Thoracic aorta (tissue), 2 donors: ENCODE measurements at regions not wholly inside any gene's neighbourhood (a gene's known extent, or its start where the extent isn't known, plus 50 kb on each side); places are given as distances from the start of the nearest gene placed in this dataset.

ENCODE experiments used
- ATAC-seq: fragments of 150-250 bp; one replicate; pipeline ENCODE4 v1.8.0; 2017; ENCODE audit warnings: low read depth; ENCODE audit not compliant: insufficient number of reproducible peaks, low FRiP score
- DNase-seq: peaks from one replicate; pipeline ENCODE4 v3.0.0-alpha.2; 2020; ENCODE audit warnings: low spot score
- H3K27ac ChIP-seq, 2 donors: fragments of 200-600 bp; sonication (generic); 1 replicate in 1 of 2; 2 replicates in 1 of 2; pipeline ENCODE4 v1.5.1; 2016; ENCODE audit warnings: mild to moderate bottlenecking in 2 of 2, moderate library complexity in 2 of 2
- H3K27me3 ChIP-seq: fragments of 200-600 bp; sonication (generic); replicated peaks from 2 replicates; pipeline ENCODE4 v1.6.0; 2016; ENCODE audit warnings: mild to moderate bottlenecking; ENCODE audit not compliant: insufficient read depth
- H3K36me3 ChIP-seq: fragments of 200-600 bp; sonication (generic); one replicate; pipeline ENCODE4 v1.5.1; 2016
- H3K4me1 ChIP-seq, 2 donors: fragments of 200-600 bp; sonication (generic); 1 replicate in 1 of 2; 2 replicates in 1 of 2; pipeline versions ENCODE4 v1.5.1 to v1.6.0; 2016; ENCODE audit warnings: low read depth in 2 of 2, mild to moderate bottlenecking in 1 of 2; ENCODE audit not compliant: control insufficient read depth in 1 of 2
- H3K4me3 ChIP-seq: fragments of 200-600 bp; sonication (generic); 2 replicates; pipeline ENCODE4 v1.5.1; 2016; ENCODE audit warnings: mild to moderate bottlenecking
- H3K9me3 ChIP-seq: fragments of 200-600 bp; sonication (generic); 2 replicates; pipeline ENCODE4 v1.5.1; 2016
- CTCF ChIP-seq: fragments of 200-600 bp; sonication (generic); IDR thresholded peaks from one replicate; pipeline ENCODE4 v1.5.1; 2019; ENCODE audit warnings: antibody characterized with exemption

DNA sequence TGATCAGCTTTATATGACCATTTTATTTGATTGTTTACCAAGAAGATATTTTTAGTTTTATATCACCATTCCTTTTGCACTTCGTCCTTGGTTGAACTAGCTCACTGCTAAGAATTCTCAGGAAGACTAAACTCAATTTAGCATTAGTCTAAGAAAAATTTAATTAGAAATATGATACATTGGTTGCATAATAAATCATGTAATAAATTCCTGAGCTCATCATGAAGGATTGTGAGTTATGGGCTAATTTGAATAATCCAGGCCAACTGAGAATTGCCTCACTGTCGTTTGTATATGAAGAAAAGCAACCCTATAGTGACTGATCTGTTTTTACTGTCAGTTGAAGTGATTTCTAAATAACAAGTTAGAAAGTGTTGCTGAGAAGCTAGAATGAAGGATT lies 725.5 kb downstream of the DNAJB9 start:
- no peak for TF ChIP-seq CTCF
- Histone ChIP-seq H3K4me1 (no peaks in the 10 kb centered on the region), H3K9me3 (no peaks in the 10 kb centered on the region), H3K27me3 (no peaks in the 10 kb centered on the region), H3K36me3 (no peaks in the 10 kb centered on the region), H3K27ac (no peak overlapping the region), H3K4me3 (no peak overlapping the region)
- ATAC-seq (no peak), DNase-seq (no peak)

DNA sequence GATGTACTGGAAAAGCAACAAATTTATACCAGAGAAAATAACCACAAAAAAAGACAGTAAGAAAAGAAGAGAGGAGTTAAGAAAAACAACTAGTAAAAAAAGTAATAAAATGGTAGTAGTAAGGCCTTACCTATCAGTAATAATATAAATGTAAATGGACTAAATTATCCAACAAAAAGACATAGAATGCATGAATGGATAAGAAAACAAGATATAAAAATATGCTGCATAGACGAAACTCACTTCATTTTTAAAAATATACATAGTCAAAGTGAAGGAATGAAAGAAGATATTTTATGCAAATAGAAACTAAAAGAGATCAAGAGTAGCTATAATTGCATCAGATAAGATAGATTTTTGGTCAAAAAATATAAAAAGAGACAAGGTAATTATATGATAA lies 739.1 kb downstream of the DNAJB9 start:
- ATAC-seq (no peak), DNase-seq (no peak)
- H3K9me3 ChIP-seq = peaks cover 12% of the 10 kb centered on the region
- H3K36me3 ChIP-seq = no peaks in the 10 kb centered on the region
- H3K27ac ChIP-seq = no peak overlapping the region
- no peak overlapping the region for H3K4me3 ChIP-seq
- H3K4me1 ChIP-seq = no peaks in the 10 kb centered on the region
- no peaks in the 10 kb centered on the region for H3K27me3 ChIP-seq
- TF ChIP-seq CTCF = no peak

- Histone ChIP-seq H3K4me3 (no peak overlapping the region), H3K27ac (no peak overlapping the region), H3K36me3 (no peaks in the 10 kb centered on the region), H3K4me1 (no peaks in the 10 kb centered on the region), H3K27me3 (no peaks in the 10 kb centered on the region), H3K9me3 (peaks cover 12% of the 10 kb centered on the region)
- ATAC-seq (no peak), DNase-seq (no peak)
- no peak for TF ChIP-seq CTCF
Observed at GRCh38 chr7:109309790-109310189, 740.1 kb downstream of the DNAJB9 start.

GRCh38 chr7:109318136-109318535 lies 748.5 kb downstream of the DNAJB9 start:
- ATAC-seq (no peak), DNase-seq (no peak)
- H3K27me3 ChIP-seq = no peaks in the 10 kb centered on the region
- no peaks in the 10 kb centered on the region for H3K4me1 ChIP-seq
- H3K36me3 ChIP-seq = no peaks in the 10 kb centered on the region
- no peaks in the 10 kb centered on the region for H3K9me3 ChIP-seq
- TF ChIP-seq CTCF = no peak
- no peak overlapping the region for H3K4me3 ChIP-seq
- H3K27ac ChIP-seq = no peak overlapping the region

- Histone ChIP-seq H3K4me1 (no peaks in the 10 kb centered on the region), H3K9me3 (no peaks in the 10 kb centered on the region), H3K27ac (no peak overlapping the region), H3K4me3 (no peak overlapping the region), H3K27me3 (no peaks in the 10 kb centered on the region), H3K36me3 (no peaks in the 10 kb centered on the region)
- ATAC-seq (no peak), DNase-seq (no peak)
- TF ChIP-seq CTCF = no peak
Observed at GRCh38 chr7:109322833-109323232, 753.2 kb downstream of the DNAJB9 start.
